Natural killer cell (primary cell): ENCODE measurements at regions not wholly inside any gene's neighbourhood (a gene's known extent, or its start where the extent isn't known, plus 50 kb on each side); places are given as distances from the start of the nearest gene placed in this dataset.

Experiments
- ATAC-seq, 3 donors: fragments of 150-1000 bp in 2 of 3; fragments of 200-7000 bp in 1 of 3; cut with Tn5 transposase; 1 replicate in 1 of 3; 2 replicates in 2 of 3; pipeline ENCODE4 v1.10.0; 2021; ENCODE audit warnings: mild to moderate bottlenecking in 2 of 3, moderate library complexity in 2 of 3
- DNase-seq, 2 donors: peaks; one replicate each; pipeline versions ENCODE4 v3.0.0 to v3.0.0-alpha.2; 2013 to 2021; ENCODE audit warnings: mixed read lengths in 1 of 2
- H3K27ac ChIP-seq: one replicate; pipeline ENCODE4 v1.5.1; 2013; ENCODE audit warnings: mild to moderate bottlenecking, low read length
- H3K27me3 ChIP-seq: one replicate; pipeline ENCODE4 v1.6.1; 2013; ENCODE audit warnings: low read length; ENCODE audit not compliant: control insufficient read depth, insufficient read depth
- H3K36me3 ChIP-seq: one replicate; pipeline ENCODE4 v1.6.1; 2013; ENCODE audit warnings: low read length; ENCODE audit not compliant: control insufficient read depth, insufficient read depth
- H3K4me1 ChIP-seq: one replicate; pipeline ENCODE4 v1.6.1; 2013; ENCODE audit warnings: low read length; ENCODE audit not compliant: control insufficient read depth, insufficient read depth
- H3K4me3 ChIP-seq: one replicate; pipeline ENCODE4 v1.5.1; 2013; ENCODE audit warnings: low read length
- H3K9me3 ChIP-seq: one replicate; pipeline ENCODE4 v1.6.1; 2013; ENCODE audit warnings: low read length; ENCODE audit not compliant: control insufficient read depth, insufficient read depth
- H3K27ac Mint-ChIP-seq, 2 donors: one replicate each; pipeline ENCODE4 v1.8.0; 2022; ENCODE audit warnings: mild to moderate bottlenecking in 2 of 2, mixed read lengths in 2 of 2, moderate library complexity in 1 of 2
- H3K27me3 Mint-ChIP-seq, 2 donors: one replicate each; pipeline ENCODE4 v1.8.0; 2022; ENCODE audit warnings: low read depth in 2 of 2, mixed read lengths in 2 of 2
- H3K36me3 Mint-ChIP-seq: one replicate; pipeline ENCODE4 v1.8.0; 2022; ENCODE audit warnings: mixed read lengths
- H3K4me1 Mint-ChIP-seq, 2 donors: one replicate each; pipeline ENCODE4 v1.8.0; 2022; ENCODE audit warnings: mixed read lengths in 2 of 2
- H3K4me3 Mint-ChIP-seq: one replicate; pipeline ENCODE4 v1.8.0; 2022; ENCODE audit warnings: mild to moderate bottlenecking, moderate library complexity, mixed read lengths
- H3K9me3 Mint-ChIP-seq, 2 donors: one replicate each; pipeline ENCODE4 v1.8.0; 2022; ENCODE audit warnings: mixed read lengths in 2 of 2
- CTCF ChIP-seq: fragments of 200-600 bp; IDR thresholded peaks from one replicate; pipeline ENCODE4 v1.8.0; 2022; ENCODE audit warnings: antibody characterized with exemption
- WGBS: methylation state at CpG from one replicate; pipeline ENCODE4 v1.1.7; 2013; ENCODE audit warnings: missing lambda C conversion rate; ENCODE audit not compliant: insufficient coverage; 5-methylcytosine and 5-hydroxymethylcytosine counted together
- intact Hi-C: fragments of 100-400 bp; cut with micrococcal nuclease; formaldehyde crosslinking; loops from one replicate; pipeline ENCODE4 v1.14.2; 2022

DNA sequence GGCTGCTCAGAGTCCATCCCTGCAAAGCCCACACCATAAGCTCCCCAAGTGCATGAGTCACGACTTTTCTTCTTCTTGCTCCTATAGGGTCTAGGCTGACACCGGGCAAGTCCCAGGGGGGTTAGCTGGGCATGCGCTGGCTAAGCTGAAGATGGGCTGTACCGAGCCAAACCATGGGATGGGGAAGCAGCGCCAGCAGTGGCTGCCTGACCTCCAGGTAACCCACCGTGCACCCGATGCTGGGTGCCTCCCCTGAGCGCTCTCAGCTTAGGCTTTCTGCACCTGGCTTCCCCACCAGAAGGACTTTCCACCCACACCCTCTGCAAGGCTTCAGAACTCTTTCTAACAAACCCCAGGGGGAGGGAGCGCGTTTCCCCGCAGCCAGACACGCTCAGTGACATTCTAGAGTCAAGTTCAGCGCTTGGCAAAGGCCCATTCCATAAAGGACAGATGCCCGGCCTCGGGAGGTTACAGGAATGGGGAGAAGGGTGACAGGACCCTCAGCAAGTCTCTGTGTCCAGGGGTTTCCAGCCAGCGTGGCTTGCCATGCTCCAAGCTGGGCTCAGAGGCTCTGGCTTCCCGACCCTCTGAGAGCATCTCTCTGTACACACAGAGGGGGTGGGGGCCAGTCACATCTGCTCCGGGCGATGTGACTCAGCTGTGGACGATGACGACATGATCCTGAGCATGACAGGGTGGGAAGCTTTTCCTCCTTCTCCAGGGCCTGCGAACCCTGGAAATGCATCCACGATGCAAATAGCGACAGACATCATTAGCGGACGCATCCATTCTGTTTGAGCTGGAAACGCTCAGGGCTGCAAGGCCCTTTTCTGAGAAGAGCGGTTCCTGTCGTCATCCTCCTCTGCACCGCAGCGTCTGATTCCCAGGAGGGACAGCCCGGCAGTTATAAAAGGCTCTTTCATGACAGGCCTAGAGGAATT is 107.8 kb downstream of the SIK1 start:
- intact Hi-C loops = loop anchor here (5.0 kb wide), 1 partner anchor 328 kb away; no protein-coding TSS in a partner anchor

DNA sequence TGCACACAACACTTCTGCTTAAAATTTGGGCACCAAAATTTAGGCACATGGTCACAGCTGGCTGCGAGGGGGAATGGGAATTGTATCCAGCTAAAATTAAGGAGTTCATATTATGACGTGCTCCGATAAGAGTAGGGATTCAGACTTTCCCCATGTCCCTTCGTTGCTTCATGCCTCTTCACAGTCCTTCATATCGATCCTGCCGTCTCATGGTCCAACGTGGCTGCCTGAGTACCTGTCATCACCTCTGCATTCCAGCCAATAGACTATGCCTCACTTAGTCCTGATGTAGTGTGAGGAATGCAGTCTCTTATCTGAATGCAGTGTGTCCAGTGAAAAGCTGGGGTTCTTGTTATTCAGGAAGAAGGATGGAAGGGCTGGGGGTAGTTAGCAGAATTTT is 108.6 kb downstream of the SIK1 start:
- no peak overlapping the region for H3K27ac Mint-ChIP-seq
- DNase-seq = no peak
- no peak overlapping the region for H3K4me3 Mint-ChIP-seq
- H3K27me3 Mint-ChIP-seq = peaks cover 6 to 8% of the 10 kb centered on the region in 2 donors
- no peaks in the 10 kb centered on the region for H3K9me3 Mint-ChIP-seq
- no peaks in the 10 kb centered on the region for H3K36me3 Mint-ChIP-seq
- intact Hi-C loops = loop anchor here (5.0 kb wide), 1 partner anchor 329 kb away; no protein-coding TSS in a partner anchor
- Histone ChIP-seq H3K27me3 (peaks cover 3% of the 10 kb centered on the region), H3K36me3 (no peaks in the 10 kb centered on the region), H3K4me1 (peaks cover 5% of the 10 kb centered on the region), H3K9me3 (peaks cover 6% of the 10 kb centered on the region), H3K4me3 (no peak overlapping the region), H3K27ac (no peak overlapping the region)
- peaks cover 0 to 7% of the 10 kb centered on the region in 2 donors for H3K4me1 Mint-ChIP-seq
- WGBS = 95% methylated on average over 7 of the region's 7 CpGs
- no peak for ATAC-seq
- TF ChIP-seq CTCF = no peak

More for the DNA sequence above, 107.8 kb downstream of the SIK1 start:
- no peak for TF ChIP-seq CTCF
- Histone ChIP-seq H3K4me3 (no peak overlapping the region), H3K36me3 (no peaks in the 10 kb centered on the region), H3K4me1 (peaks cover 5% of the 10 kb centered on the region), H3K27ac (no peak overlapping the region), H3K9me3 (peaks cover 6% of the 10 kb centered on the region), H3K27me3 (peaks cover 3% of the 10 kb centered on the region)
- 81% methylated on average over 32 of the region's 32 CpGs for WGBS
- peaks cover 0 to 7% of the 10 kb centered on the region in 2 donors for H3K4me1 Mint-ChIP-seq
- no peaks in the 10 kb centered on the region for H3K36me3 Mint-ChIP-seq
- ATAC-seq (no peak), DNase-seq (no peak)
- H3K27me3 Mint-ChIP-seq = peaks cover 6 to 8% of the 10 kb centered on the region in 2 donors
- no peak overlapping the region for H3K4me3 Mint-ChIP-seq
- no peaks in the 10 kb centered on the region for H3K9me3 Mint-ChIP-seq
- H3K27ac Mint-ChIP-seq = no peak overlapping the region

DNA sequence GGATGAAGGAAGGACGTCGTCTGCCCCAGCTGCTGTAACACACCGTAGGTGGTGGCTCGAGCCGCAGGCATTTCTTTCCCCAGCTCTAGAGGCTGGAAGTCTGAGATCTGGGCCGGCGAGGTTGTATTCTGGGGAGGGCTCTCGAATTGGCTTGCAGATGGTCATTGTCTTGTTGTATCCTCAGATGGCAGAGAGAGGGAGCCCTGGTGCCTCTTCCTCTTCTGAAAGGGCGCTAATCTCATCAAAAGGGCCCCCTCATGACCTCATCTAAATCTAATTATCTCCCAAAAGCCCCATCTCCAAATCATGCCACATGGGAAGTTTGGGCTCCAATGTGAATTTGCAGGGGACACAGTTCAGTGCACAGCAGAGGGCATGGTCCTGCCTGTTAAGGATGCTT is 109.0 kb downstream of the SIK1 start:
- H3K9me3 Mint-ChIP-seq = no peaks in the 10 kb centered on the region
- H3K27ac ChIP-seq = no peak overlapping the region
- no peak overlapping the region for H3K27ac Mint-ChIP-seq
- peaks cover 0 to 7% of the 10 kb centered on the region in 2 donors for H3K4me1 Mint-ChIP-seq
- TF ChIP-seq CTCF = no peak
- intact Hi-C loops = loop anchor here (5.0 kb wide), 1 partner anchor 329 kb away; no protein-coding TSS in a partner anchor
- no peak overlapping the region for H3K4me3 Mint-ChIP-seq
- WGBS = 91% methylated on average over 8 of the region's 9 CpGs
- no peaks in the 10 kb centered on the region for H3K36me3 Mint-ChIP-seq
- no peak overlapping the region for H3K4me3 ChIP-seq
- DNase-seq (no peak), ATAC-seq (no peak)
- no peaks in the 10 kb centered on the region for H3K36me3 ChIP-seq
- peaks cover 5% of the 10 kb centered on the region for H3K4me1 ChIP-seq
- peaks cover 3% of the 10 kb centered on the region for H3K27me3 ChIP-seq
- peaks cover 6% of the 10 kb centered on the region for H3K9me3 ChIP-seq
- peaks cover 6 to 8% of the 10 kb centered on the region in 2 donors for H3K27me3 Mint-ChIP-seq
